ENCODE measurements at regions not wholly inside any gene's neighbourhood (a gene's known extent, or its start where the extent isn't known, plus 50 kb on each side); places are given as distances from the start of the nearest gene placed in this dataset.

DNA sequence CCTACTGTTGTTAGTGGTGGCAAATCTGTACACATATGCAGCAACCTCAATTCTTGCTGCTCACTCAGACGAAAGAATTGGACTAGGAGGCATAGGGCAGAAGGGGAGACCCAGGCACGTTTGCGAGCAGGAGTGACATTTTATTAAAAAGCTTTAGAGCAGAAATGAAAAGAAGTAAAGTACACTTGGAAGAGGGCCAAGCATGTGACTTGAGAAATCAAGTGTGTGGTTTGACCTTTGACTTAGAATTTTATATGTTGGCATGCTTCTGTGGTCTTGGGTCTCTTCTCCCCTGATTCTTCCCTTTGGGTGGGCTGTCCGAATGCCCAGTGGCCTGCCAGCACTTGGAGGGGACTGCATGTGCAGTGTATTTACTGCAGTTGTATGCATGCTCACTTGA lies 205.5 kb upstream of the SEMA3D start:
- TF ChIP-seq, protein P1, sequence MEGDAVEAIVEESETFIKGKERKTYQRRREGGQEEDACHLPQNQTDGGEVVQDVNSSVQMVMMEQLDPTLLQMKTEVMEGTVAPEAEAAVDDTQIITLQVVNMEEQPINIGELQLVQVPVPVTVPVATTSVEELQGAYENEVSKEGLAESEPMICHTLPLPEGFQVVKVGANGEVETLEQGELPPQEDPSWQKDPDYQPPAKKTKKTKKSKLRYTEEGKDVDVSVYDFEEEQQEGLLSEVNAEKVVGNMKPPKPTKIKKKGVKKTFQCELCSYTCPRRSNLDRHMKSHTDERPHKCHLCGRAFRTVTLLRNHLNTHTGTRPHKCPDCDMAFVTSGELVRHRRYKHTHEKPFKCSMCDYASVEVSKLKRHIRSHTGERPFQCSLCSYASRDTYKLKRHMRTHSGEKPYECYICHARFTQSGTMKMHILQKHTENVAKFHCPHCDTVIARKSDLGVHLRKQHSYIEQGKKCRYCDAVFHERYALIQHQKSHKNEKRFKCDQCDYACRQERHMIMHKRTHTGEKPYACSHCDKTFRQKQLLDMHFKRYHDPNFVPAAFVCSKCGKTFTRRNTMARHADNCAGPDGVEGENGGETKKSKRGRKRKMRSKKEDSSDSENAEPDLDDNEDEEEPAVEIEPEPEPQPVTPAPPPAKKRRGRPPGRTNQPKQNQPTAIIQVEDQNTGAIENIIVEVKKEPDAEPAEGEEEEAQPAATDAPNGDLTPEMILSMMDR (IDR thresholded peaks at IDR 0.05) = no peak
- TF ChIP-seq POLR2AphosphoS5 (IDR thresholded peaks at IDR 0.05) = no peak
- no peak for TF ChIP-seq POLR2A (IDR thresholded peaks at IDR 0.05; ENCODE audit: low read depth)

All from esophagus muscularis mucosa (tissue), 3 donors.